ENCODE measurements at regions not wholly inside any gene's neighbourhood (a gene's known extent, or its start where the extent isn't known, plus 50 kb on each side); places are given as distances from the start of the nearest gene placed in this dataset.

DNA sequence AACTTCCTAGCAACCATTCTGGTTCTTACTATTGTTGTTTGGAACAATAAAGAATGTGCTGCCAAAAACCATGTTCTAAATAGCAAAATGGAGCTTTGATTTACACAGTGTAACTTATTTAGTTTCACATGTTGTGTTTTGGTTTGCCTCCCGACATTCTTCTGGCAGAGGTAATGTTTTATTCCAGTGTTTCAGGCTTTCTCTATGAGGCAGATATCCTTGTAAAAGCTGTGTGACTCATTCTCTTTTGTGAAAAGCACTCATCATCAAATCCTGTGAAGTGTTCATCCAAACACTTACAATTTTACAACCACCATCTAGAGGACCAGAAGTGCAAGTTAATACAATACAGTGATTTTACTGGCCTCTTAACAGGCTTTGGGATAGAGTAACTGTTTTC, 219.0 kb upstream of the GIMD1 start (continued):
- TF ChIP-seq, protein P1, sequence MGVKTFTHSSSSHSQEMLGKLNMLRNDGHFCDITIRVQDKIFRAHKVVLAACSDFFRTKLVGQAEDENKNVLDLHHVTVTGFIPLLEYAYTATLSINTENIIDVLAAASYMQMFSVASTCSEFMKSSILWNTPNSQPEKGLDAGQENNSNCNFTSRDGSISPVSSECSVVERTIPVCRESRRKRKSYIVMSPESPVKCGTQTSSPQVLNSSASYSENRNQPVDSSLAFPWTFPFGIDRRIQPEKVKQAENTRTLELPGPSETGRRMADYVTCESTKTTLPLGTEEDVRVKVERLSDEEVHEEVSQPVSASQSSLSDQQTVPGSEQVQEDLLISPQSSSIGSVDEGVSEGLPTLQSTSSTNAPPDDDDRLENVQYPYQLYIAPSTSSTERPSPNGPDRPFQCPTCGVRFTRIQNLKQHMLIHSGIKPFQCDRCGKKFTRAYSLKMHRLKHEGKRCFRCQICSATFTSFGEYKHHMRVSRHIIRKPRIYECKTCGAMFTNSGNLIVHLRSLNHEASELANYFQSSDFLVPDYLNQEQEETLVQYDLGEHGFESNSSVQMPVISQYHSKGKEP (tag by site-specific recombination; IDR thresholded peaks at IDR 0.05): peak; percentile 60; the same call in 1 of the 2 replicates
- TF ChIP-seq, protein P2, sequence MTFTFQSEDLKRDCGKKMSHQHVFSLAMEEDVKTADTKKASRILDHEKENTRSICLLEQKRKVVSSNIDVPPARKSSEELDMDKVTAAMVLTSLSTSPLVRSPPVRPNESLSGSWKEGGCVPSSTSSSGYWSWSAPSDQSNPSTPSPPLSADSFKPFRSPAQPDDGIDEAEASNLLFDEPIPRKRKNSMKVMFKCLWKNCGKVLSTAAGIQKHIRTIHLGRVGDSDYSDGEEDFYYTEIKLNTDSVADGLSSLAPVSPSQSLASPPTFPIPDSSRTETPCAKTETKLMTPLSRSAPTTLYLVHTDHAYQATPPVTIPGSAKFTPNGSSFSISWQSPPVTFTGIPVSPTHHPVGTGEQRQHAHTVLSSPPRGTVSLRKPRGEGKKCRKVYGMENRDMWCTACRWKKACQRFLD (tag by site-specific recombination; IDR thresholded peaks at IDR 0.05): no peak
- TF ChIP-seq ZNF433 (tag by site-specific recombination; IDR thresholded peaks at IDR 0.05; ENCODE audit: low read depth) (no peak), ZFHX2 (tag by site-specific recombination; conservative IDR thresholded peaks at IDR 0.05) (no peak), ZNF664 (tag by site-specific recombination; IDR thresholded peaks at IDR 0.05) (no peak), ZNF677 (tag by site-specific recombination; IDR thresholded peaks at IDR 0.05) (no peak), ZNF768 (tag by site-specific recombination; IDR thresholded peaks at IDR 0.05) (no peak), ZNF558 (tag by site-specific recombination; IDR thresholded peaks at IDR 0.05) (no peak), ZNF544 (tag by site-specific recombination; IDR thresholded peaks at IDR 0.05) (no peak), TRIM28 (IDR thresholded peaks at IDR 0.05; ENCODE audit: borderline replicate concordance, low read length) (no peak), ZNF248 (tag by site-specific recombination; IDR thresholded peaks at IDR 0.05) (no peak), ZBTB20 (tag by site-specific recombination; IDR thresholded peaks at IDR 0.05) (no peak), SP3 (tag by site-specific recombination; IDR thresholded peaks at IDR 0.05) (no peak), HOXD13 (CRISPR knock-in tag; IDR thresholded peaks at IDR 0.05; ENCODE audit: borderline replicate concordance) (peak; percentile 78; the same call in 1 of the 2 replicates), ZNF830 (tag by site-specific recombination; IDR thresholded peaks at IDR 0.05; ENCODE audit: low read depth) (no peak), ZNF202 (tag by site-specific recombination; IDR thresholded peaks at IDR 0.05; ENCODE audit: borderline replicate concordance) (no peak), ZNF837 (tag by site-specific recombination; IDR thresholded peaks at IDR 0.05) (no peak), ZNF16 (tag by site-specific recombination; IDR thresholded peaks at IDR 0.05; ENCODE audit: low read depth) (no peak), ZNF626 (tag by site-specific recombination; IDR thresholded peaks at IDR 0.05) (no peak), ZBTB17 (tag by site-specific recombination; IDR thresholded peaks at IDR 0.05) (no peak), FEZF1 (tag by site-specific recombination; IDR thresholded peaks at IDR 0.05) (peak; percentile 91), ZNF404 (tag by site-specific recombination; IDR thresholded peaks at IDR 0.05) (no peak), ZNF571 (tag by site-specific recombination; IDR thresholded peaks at IDR 0.05) (no peak), ZNF184 (tag by site-specific recombination; IDR thresholded peaks at IDR 0.05) (no peak), EGR2 (tag by site-specific recombination; IDR thresholded peaks at IDR 0.05; ENCODE audit: low read depth) (no peak), KLF7 (tag by site-specific recombination; IDR thresholded peaks at IDR 0.05; ENCODE audit: borderline replicate concordance) (no peak), KLF16 (tag by site-specific recombination; IDR thresholded peaks at IDR 0.05) (no peak), ZNF514 (tag by site-specific recombination; IDR thresholded peaks at IDR 0.05) (no peak), ZEB2 (tag by site-specific recombination; IDR thresholded peaks at IDR 0.05) (peak; percentile 56), ZNF146 (tag by site-specific recombination; IDR thresholded peaks at IDR 0.05) (no peak)
- TF ChIP-seq, protein P3, sequence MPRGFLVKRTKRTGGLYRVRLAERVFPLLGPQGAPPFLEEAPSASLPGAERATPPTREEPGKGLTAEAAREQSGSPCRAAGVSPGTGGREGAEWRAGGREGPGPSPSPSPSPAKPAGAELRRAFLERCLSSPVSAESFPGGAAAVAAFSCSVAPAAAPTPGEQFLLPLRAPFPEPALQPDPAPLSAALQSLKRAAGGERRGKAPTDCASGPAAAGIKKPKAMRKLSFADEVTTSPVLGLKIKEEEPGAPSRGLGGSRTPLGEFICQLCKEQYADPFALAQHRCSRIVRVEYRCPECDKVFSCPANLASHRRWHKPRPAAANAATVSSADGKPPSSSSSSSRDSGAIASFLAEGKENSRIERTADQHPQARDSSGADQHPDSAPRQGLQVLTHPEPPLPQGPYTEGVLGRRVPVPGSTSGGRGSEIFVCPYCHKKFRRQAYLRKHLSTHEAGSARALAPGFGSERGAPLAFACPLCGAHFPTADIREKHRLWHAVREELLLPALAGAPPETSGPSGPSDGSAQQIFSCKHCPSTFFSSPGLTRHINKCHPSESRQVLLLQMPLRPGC (tag by site-specific recombination; IDR thresholded peaks at IDR 0.05): 0 out of 2 replicates have a peak, but pooled peaks have one; percentile 37
- TF ChIP-seq, protein P4, sequence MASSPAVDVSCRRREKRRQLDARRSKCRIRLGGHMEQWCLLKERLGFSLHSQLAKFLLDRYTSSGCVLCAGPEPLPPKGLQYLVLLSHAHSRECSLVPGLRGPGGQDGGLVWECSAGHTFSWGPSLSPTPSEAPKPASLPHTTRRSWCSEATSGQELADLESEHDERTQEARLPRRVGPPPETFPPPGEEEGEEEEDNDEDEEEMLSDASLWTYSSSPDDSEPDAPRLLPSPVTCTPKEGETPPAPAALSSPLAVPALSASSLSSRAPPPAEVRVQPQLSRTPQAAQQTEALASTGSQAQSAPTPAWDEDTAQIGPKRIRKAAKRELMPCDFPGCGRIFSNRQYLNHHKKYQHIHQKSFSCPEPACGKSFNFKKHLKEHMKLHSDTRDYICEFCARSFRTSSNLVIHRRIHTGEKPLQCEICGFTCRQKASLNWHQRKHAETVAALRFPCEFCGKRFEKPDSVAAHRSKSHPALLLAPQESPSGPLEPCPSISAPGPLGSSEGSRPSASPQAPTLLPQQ (tag by site-specific recombination; IDR thresholded peaks at IDR 0.05): no peak
- TF ChIP-seq, protein P5, sequence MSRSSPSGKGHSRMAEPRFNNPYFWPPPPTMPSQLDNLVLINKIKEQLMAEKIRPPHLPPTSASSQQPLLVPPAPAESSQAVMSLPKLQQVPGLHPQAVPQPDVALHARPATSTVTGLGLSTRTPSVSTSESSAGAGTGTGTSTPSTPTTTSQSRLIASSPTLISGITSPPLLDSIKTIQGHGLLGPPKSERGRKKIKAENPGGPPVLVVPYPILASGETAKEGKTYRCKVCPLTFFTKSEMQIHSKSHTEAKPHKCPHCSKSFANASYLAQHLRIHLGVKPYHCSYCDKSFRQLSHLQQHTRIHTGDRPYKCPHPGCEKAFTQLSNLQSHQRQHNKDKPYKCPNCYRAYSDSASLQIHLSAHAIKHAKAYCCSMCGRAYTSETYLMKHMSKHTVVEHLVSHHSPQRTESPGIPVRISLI (tag by site-specific recombination; IDR thresholded peaks at IDR 0.05): no peak
- TF ChIP-seq, protein P6, sequence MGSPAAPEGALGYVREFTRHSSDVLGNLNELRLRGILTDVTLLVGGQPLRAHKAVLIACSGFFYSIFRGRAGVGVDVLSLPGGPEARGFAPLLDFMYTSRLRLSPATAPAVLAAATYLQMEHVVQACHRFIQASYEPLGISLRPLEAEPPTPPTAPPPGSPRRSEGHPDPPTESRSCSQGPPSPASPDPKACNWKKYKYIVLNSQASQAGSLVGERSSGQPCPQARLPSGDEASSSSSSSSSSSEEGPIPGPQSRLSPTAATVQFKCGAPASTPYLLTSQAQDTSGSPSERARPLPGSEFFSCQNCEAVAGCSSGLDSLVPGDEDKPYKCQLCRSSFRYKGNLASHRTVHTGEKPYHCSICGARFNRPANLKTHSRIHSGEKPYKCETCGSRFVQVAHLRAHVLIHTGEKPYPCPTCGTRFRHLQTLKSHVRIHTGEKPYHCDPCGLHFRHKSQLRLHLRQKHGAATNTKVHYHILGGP (tag by site-specific recombination; IDR thresholded peaks at IDR 0.05): no peak
